Natural killer cell (primary cell): ENCODE measurements at regions not wholly inside any gene's neighbourhood (a gene's known extent, or its start where the extent isn't known, plus 50 kb on each side); places are given as distances from the start of the nearest gene placed in this dataset.

Source experiments
- ATAC-seq, 3 donors: fragments of 150-1000 bp in 2 of 3; fragments of 200-7000 bp in 1 of 3; cut with Tn5 transposase; 1 replicate in 1 of 3; 2 replicates in 2 of 3; pipeline ENCODE4 v1.10.0; 2021; ENCODE audit warnings: mild to moderate bottlenecking in 2 of 3, moderate library complexity in 2 of 3
- DNase-seq, 2 donors: peaks; one replicate each; pipeline versions ENCODE4 v3.0.0 to v3.0.0-alpha.2; 2013 to 2021; ENCODE audit warnings: mixed read lengths in 1 of 2
- H3K27ac ChIP-seq: one replicate; pipeline ENCODE4 v1.5.1; 2013; ENCODE audit warnings: mild to moderate bottlenecking, low read length
- H3K27me3 ChIP-seq: one replicate; pipeline ENCODE4 v1.6.1; 2013; ENCODE audit warnings: low read length; ENCODE audit not compliant: control insufficient read depth, insufficient read depth
- H3K36me3 ChIP-seq: one replicate; pipeline ENCODE4 v1.6.1; 2013; ENCODE audit warnings: low read length; ENCODE audit not compliant: control insufficient read depth, insufficient read depth
- H3K4me1 ChIP-seq: one replicate; pipeline ENCODE4 v1.6.1; 2013; ENCODE audit warnings: low read length; ENCODE audit not compliant: control insufficient read depth, insufficient read depth
- H3K4me3 ChIP-seq: one replicate; pipeline ENCODE4 v1.5.1; 2013; ENCODE audit warnings: low read length
- H3K9me3 ChIP-seq: one replicate; pipeline ENCODE4 v1.6.1; 2013; ENCODE audit warnings: low read length; ENCODE audit not compliant: control insufficient read depth, insufficient read depth
- H3K27ac Mint-ChIP-seq, 2 donors: one replicate each; pipeline ENCODE4 v1.8.0; 2022; ENCODE audit warnings: mild to moderate bottlenecking in 2 of 2, mixed read lengths in 2 of 2, moderate library complexity in 1 of 2
- H3K27me3 Mint-ChIP-seq, 2 donors: one replicate each; pipeline ENCODE4 v1.8.0; 2022; ENCODE audit warnings: low read depth in 2 of 2, mixed read lengths in 2 of 2
- H3K36me3 Mint-ChIP-seq: one replicate; pipeline ENCODE4 v1.8.0; 2022; ENCODE audit warnings: mixed read lengths
- H3K4me1 Mint-ChIP-seq, 2 donors: one replicate each; pipeline ENCODE4 v1.8.0; 2022; ENCODE audit warnings: mixed read lengths in 2 of 2
- H3K4me3 Mint-ChIP-seq: one replicate; pipeline ENCODE4 v1.8.0; 2022; ENCODE audit warnings: mild to moderate bottlenecking, moderate library complexity, mixed read lengths
- H3K9me3 Mint-ChIP-seq, 2 donors: one replicate each; pipeline ENCODE4 v1.8.0; 2022; ENCODE audit warnings: mixed read lengths in 2 of 2
- WGBS: methylation state at CpG from one replicate; pipeline ENCODE4 v1.1.7; 2013; ENCODE audit warnings: missing lambda C conversion rate; ENCODE audit not compliant: insufficient coverage; 5-methylcytosine and 5-hydroxymethylcytosine counted together
- intact Hi-C: fragments of 100-400 bp; cut with micrococcal nuclease; formaldehyde crosslinking; loops from one replicate; pipeline ENCODE4 v1.14.2; 2022
- TF ChIP-seq, protein P1 (sequence below): fragments of 200-600 bp; IDR thresholded peaks from one replicate; pipeline ENCODE4 v1.8.0; 2022; ENCODE audit warnings: antibody characterized with exemption

DNA sequence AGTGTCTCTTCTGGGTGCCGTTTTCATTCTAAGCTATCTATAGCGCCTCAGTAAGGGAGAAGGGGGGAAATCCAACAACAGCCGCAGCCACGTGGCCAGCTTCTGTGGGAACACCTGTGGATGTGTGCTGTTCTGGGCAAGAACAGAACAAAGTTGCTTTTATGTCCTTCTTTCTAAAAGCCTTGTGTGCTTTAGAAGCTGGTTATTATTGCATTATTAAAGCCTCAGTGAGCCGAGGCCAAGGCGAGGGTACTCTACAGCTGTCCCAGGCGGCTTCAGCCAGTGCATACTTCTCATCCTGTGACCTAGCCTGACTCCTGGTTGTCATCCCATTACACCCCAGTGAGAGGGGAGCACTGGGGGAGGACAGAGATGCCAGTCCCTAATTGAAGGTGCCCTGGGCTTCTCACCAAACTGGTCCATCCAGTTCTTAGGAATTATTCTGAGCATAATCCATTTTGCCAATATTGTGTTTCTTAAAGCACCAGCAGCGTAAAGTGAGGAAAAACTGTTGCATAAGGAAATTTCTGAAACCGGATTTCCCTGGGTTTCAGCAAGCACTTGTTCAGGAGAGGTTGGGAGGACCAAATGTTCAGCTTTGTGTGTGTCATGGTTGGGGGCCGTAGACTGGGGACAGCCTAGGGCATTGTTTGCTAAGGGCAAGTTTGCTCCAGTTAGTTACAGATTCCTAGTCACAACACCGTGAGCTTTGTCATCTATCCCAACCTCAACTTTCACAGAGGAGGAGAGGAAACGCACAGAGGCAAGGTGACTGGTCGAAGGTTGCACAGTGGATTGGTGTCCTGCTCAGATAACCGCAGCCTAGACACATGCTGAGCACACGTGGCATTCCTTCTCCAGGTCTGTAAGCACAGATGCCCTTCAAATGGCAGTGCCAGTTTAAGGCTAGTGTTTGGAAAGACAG is 61.0 kb upstream of the ATP1A1 start:
- no peak overlapping the region for H3K4me3 ChIP-seq
- Mint-ChIP-seq H3K4me1 (peaks cover 0 to 4% of the 10 kb centered on the region in 2 donors), H3K9me3 (no peaks in the 10 kb centered on the region), H3K36me3 (no peaks in the 10 kb centered on the region), H3K4me3 (no peak overlapping the region), H3K27ac (no peak overlapping the region), H3K27me3 (no peaks in the 10 kb centered on the region)
- ATAC-seq = no peak
- H3K4me1 ChIP-seq = no peaks in the 10 kb centered on the region
- DNase-seq = no peak
- H3K36me3 ChIP-seq = no peaks in the 10 kb centered on the region
- no peaks in the 10 kb centered on the region for H3K9me3 ChIP-seq
- intact Hi-C loops = no loop called here
- WGBS = 91% methylated on average over 15 of the region's 15 CpGs
- H3K27ac ChIP-seq = no peak overlapping the region
- TF ChIP-seq, protein P1, sequence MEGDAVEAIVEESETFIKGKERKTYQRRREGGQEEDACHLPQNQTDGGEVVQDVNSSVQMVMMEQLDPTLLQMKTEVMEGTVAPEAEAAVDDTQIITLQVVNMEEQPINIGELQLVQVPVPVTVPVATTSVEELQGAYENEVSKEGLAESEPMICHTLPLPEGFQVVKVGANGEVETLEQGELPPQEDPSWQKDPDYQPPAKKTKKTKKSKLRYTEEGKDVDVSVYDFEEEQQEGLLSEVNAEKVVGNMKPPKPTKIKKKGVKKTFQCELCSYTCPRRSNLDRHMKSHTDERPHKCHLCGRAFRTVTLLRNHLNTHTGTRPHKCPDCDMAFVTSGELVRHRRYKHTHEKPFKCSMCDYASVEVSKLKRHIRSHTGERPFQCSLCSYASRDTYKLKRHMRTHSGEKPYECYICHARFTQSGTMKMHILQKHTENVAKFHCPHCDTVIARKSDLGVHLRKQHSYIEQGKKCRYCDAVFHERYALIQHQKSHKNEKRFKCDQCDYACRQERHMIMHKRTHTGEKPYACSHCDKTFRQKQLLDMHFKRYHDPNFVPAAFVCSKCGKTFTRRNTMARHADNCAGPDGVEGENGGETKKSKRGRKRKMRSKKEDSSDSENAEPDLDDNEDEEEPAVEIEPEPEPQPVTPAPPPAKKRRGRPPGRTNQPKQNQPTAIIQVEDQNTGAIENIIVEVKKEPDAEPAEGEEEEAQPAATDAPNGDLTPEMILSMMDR = no peak
- H3K27me3 ChIP-seq = no peaks in the 10 kb centered on the region

DNA sequence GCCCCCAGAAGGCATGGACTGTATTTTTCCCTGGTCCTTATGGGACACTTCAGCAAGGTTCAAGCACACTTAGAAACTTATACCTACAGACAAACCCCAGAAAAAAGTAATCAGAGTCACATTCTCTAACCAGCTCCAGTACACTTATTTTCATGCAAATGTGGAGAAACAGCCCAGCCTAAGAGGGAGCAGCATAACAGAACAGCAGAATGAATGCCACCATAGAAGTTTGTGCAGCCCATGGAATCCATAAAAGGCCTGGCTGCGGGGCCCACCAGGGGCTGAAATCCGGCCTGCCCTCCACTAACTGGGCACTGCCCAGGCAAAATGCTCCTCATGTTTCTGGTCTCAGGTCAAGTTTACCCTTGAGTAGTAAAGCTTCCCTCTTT is 60.4 kb upstream of the ATP1A1 start:
- Mint-ChIP-seq H3K9me3 (no peaks in the 10 kb centered on the region), H3K27ac (no peak overlapping the region), H3K4me1 (peaks cover 0 to 4% of the 10 kb centered on the region in 2 donors), H3K36me3 (no peaks in the 10 kb centered on the region), H3K27me3 (no peaks in the 10 kb centered on the region), H3K4me3 (no peak overlapping the region)
- Histone ChIP-seq H3K4me1 (no peaks in the 10 kb centered on the region), H3K9me3 (no peaks in the 10 kb centered on the region), H3K4me3 (no peak overlapping the region), H3K27ac (no peak overlapping the region), H3K27me3 (no peaks in the 10 kb centered on the region), H3K36me3 (no peaks in the 10 kb centered on the region)
- no peak for DNase-seq
- WGBS = 92% methylated on average over 2 of the region's 2 CpGs
- intact Hi-C loops = no loop called here
- ATAC-seq = no peak
- TF ChIP-seq, protein P1 = no peak

DNA sequence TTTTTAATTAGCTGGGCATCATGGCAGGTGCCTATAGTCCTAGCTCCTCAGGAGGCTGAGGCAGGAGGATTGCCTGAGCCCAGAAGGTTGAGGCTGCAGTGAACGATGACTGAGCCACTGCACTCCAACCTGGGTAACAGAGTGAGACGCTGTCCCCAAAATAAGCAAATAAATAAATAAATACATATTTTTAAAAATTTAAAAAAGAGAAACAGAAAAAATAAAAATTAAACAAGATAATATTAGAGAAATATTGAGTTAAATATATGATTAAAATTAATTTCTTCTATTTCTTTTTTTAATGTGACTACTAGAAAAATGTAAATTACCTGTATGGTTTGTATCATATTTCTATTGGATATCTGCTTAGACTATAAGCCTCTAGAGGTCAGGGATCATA is 59.3 kb upstream of the ATP1A1 start:
- no peaks in the 10 kb centered on the region for H3K9me3 Mint-ChIP-seq
- Histone ChIP-seq H3K4me3 (no peak overlapping the region), H3K27ac (no peak overlapping the region), H3K36me3 (no peaks in the 10 kb centered on the region), H3K9me3 (no peaks in the 10 kb centered on the region), H3K4me1 (no peaks in the 10 kb centered on the region), H3K27me3 (no peaks in the 10 kb centered on the region)
- H3K4me1 Mint-ChIP-seq = peaks cover 0 to 4% of the 10 kb centered on the region in 2 donors
- no peak overlapping the region for H3K27ac Mint-ChIP-seq
- H3K4me3 Mint-ChIP-seq = no peak overlapping the region
- TF ChIP-seq, protein P1 = no peak
- intact Hi-C loops = no loop called here
- 89% methylated on average over 1 of the region's 2 CpGs for WGBS
- H3K27me3 Mint-ChIP-seq = no peaks in the 10 kb centered on the region
- no peak for DNase-seq
- H3K36me3 Mint-ChIP-seq = no peaks in the 10 kb centered on the region
- no peak for ATAC-seq
